MM.1S (cell line): ENCODE measurements at regions not wholly inside any gene's neighbourhood (a gene's known extent, or its start where the extent isn't known, plus 50 kb on each side); places are given as distances from the start of the nearest gene placed in this dataset.

Experiments used
- DNase-seq: peaks from one replicate; pipeline ENCODE4 v3.0.0-alpha.2; 2015
- H2AFZ ChIP-seq: fragments of 300-600 bp; sonication (generic); 2 replicates; pipeline ENCODE4 v1.6.0; 2016; ENCODE audit warnings: antibody characterized with exemption, low read length
- H3F3A ChIP-seq: fragments of 300-600 bp; sonication (generic); 2 replicates; pipeline ENCODE4 v1.6.1; 2016; ENCODE audit warnings: mild to moderate bottlenecking, antibody characterized with exemption, low read length, moderate library complexity, mixed read lengths; ENCODE audit not compliant: insufficient read depth
- H3K27ac ChIP-seq: fragments of 300-600 bp; sonication (generic); 2 replicates; pipeline ENCODE4 v1.5.1; 2016; ENCODE audit warnings: mild to moderate bottlenecking, low read length
- H3K27me3 ChIP-seq: fragments of 300-600 bp; sonication (generic); replicated peaks from 2 replicates; pipeline ENCODE4 v1.6.0; 2016; ENCODE audit warnings: low read length; ENCODE audit not compliant: insufficient read depth
- H3K36me3 ChIP-seq: fragments of 300-600 bp; sonication (generic); replicated peaks from 2 replicates; pipeline ENCODE4 v1.6.1; 2016; ENCODE audit warnings: mild to moderate bottlenecking, low read length, mixed read lengths; ENCODE audit not compliant: insufficient read depth
- H3K4me1 ChIP-seq: fragments of 300-600 bp; sonication (generic); 2 replicates; pipeline ENCODE4 v1.6.1; 2016; ENCODE audit warnings: low read length, mixed read lengths
- H3K4me2 ChIP-seq: fragments of 300-600 bp; sonication (generic); 2 replicates; pipeline ENCODE4 v1.6.0; 2016; ENCODE audit warnings: low read depth, low read length
- H3K4me3 ChIP-seq: fragments of 300-600 bp; sonication (generic); 2 replicates; pipeline ENCODE4 v1.5.1; 2016; ENCODE audit warnings: low read length, mixed read lengths
- H3K79me2 ChIP-seq: fragments of 300-600 bp; sonication (generic); 2 replicates; pipeline ENCODE4 v1.6.1; 2016; ENCODE audit warnings: mixed run types, low read length, mixed read lengths
- H3K9ac ChIP-seq: fragments of 300-600 bp; sonication (generic); 2 replicates; pipeline ENCODE4 v1.6.1; 2016; ENCODE audit warnings: low read length, mixed read lengths
- H3K9me2 ChIP-seq: fragments of 300-600 bp; sonication (generic); replicated peaks from 2 replicates; pipeline ENCODE4 v1.6.1; 2016; ENCODE audit warnings: mild to moderate bottlenecking, low read length, mixed read lengths; ENCODE audit not compliant: insufficient read depth
- H3K9me3 ChIP-seq: fragments of 300-600 bp; sonication (generic); replicated peaks from 2 replicates; pipeline ENCODE4 v1.6.1; 2016; ENCODE audit warnings: mild to moderate bottlenecking, low read length, mixed read lengths; ENCODE audit not compliant: insufficient read depth
- H4K20me1 ChIP-seq: fragments of 300-600 bp; sonication (generic); 2 replicates; pipeline ENCODE4 v1.6.1; 2016; ENCODE audit warnings: mild to moderate bottlenecking, low read length, moderate library complexity, mixed read lengths; ENCODE audit not compliant: insufficient read depth
- EZH2 ChIP-seq: fragments of 300-600 bp; sonication (generic); optimal IDR thresholded peaks from 2 replicates; pipeline ENCODE3; 2017; ENCODE audit warnings: low read depth, mild to moderate bottlenecking, antibody characterized with exemption, low read length, mixed read lengths
- EZH2phosphoT487 ChIP-seq: fragments of 300-600 bp; sonication (generic); IDR thresholded peaks from 2 replicates; pipeline ENCODE4 v1.6.1; 2018; ENCODE audit warnings: antibody characterized with exemption, low read length
- TF ChIP-seq, protein P1 (sequence below): fragments of 300-600 bp; sonication (generic); IDR thresholded peaks from 2 replicates; pipeline ENCODE4 v1.5.1; 2016; ENCODE audit warnings: antibody characterized with exemption, low read length, mixed read lengths

- H2AFZ ChIP-seq: no peak overlapping the region
- H3K79me2 ChIP-seq: no peaks in the 10 kb centered on the region
- H3K9ac ChIP-seq: no peak overlapping the region
- H4K20me1 ChIP-seq: no peaks in the 10 kb centered on the region
- H3F3A ChIP-seq: no peaks in the 10 kb centered on the region
- DNase-seq: no peak
- H3K9me3 ChIP-seq: no peaks in the 10 kb centered on the region
- no peak for TF ChIP-seq EZH2phosphoT487
- TF ChIP-seq EZH2: no peak
- TF ChIP-seq, protein P1, sequence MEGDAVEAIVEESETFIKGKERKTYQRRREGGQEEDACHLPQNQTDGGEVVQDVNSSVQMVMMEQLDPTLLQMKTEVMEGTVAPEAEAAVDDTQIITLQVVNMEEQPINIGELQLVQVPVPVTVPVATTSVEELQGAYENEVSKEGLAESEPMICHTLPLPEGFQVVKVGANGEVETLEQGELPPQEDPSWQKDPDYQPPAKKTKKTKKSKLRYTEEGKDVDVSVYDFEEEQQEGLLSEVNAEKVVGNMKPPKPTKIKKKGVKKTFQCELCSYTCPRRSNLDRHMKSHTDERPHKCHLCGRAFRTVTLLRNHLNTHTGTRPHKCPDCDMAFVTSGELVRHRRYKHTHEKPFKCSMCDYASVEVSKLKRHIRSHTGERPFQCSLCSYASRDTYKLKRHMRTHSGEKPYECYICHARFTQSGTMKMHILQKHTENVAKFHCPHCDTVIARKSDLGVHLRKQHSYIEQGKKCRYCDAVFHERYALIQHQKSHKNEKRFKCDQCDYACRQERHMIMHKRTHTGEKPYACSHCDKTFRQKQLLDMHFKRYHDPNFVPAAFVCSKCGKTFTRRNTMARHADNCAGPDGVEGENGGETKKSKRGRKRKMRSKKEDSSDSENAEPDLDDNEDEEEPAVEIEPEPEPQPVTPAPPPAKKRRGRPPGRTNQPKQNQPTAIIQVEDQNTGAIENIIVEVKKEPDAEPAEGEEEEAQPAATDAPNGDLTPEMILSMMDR: no peak
- no peak overlapping the region for H3K4me3 ChIP-seq
- H3K27me3 ChIP-seq: no peaks in the 10 kb centered on the region
- no peaks in the 10 kb centered on the region for H3K4me1 ChIP-seq
- no peak overlapping the region for H3K4me2 ChIP-seq
- no peaks in the 10 kb centered on the region for H3K9me2 ChIP-seq
- H3K27ac ChIP-seq: no peak overlapping the region
- no peaks in the 10 kb centered on the region for H3K36me3 ChIP-seq
These were observed 54.2 kb upstream of the ABCC4 start for GRCh38 chr13:95355494-95355893.

DNA sequence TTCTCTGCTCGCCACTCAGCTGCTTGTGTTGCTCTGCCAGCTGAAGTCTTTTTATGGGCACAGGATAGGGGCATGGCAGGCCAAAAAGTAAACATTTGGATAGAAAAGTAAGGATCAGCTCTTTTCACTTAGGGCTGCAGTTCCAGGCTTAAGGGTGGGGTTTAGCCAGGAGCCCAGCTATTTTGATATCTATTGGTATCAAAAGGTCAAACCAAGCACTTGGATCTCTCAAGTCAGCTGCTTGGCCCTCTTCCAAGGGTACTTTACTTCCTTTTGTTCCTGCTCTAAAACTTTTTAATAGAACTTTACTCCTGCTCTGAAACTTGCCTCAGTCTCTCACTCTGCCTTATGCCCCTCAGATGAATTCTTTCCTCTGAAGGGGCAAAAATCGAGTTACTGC is 55.7 kb upstream of the ABCC4 start:
- TF ChIP-seq EZH2phosphoT487: no peak
- no peak for TF ChIP-seq EZH2
- TF ChIP-seq, protein P1: no peak
- H3K36me3 ChIP-seq: no peaks in the 10 kb centered on the region
- H3K9me2 ChIP-seq: no peaks in the 10 kb centered on the region
- no peaks in the 10 kb centered on the region for H3K4me1 ChIP-seq
- H3K4me3 ChIP-seq: no peak overlapping the region
- H3F3A ChIP-seq: no peaks in the 10 kb centered on the region
- no peaks in the 10 kb centered on the region for H4K20me1 ChIP-seq
- H3K9me3 ChIP-seq: no peaks in the 10 kb centered on the region
- no peak overlapping the region for H3K4me2 ChIP-seq
- H3K79me2 ChIP-seq: no peaks in the 10 kb centered on the region
- DNase-seq: no peak
- H3K27me3 ChIP-seq: no peaks in the 10 kb centered on the region
- no peak overlapping the region for H3K27ac ChIP-seq
- no peak overlapping the region for H2AFZ ChIP-seq
- H3K9ac ChIP-seq: no peak overlapping the region

DNA sequence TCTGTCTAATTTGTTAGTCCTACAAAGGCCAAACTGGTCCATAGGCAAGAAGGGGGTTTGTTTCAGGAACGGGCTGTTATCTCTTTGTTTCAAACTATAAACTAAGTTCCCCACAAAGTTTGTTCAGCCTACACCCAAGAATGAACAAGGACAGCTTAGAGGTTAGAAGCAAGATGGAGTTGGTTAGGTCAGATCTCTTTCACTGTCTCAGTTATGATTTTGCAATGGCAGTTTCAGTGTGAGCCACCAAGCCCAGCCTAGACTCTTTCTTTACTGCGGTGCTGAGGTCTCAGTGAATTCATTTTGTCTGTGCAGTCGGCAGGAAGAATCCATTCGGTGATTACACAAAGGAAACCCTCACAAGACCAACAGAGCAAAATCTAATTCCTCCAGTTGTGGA is 56.6 kb upstream of the ABCC4 start:
- no peaks in the 10 kb centered on the region for H3K4me1 ChIP-seq
- no peaks in the 10 kb centered on the region for H3K27me3 ChIP-seq
- no peak overlapping the region for H3K4me2 ChIP-seq
- H2AFZ ChIP-seq: no peak overlapping the region
- H3F3A ChIP-seq: no peaks in the 10 kb centered on the region
- no peak overlapping the region for H3K27ac ChIP-seq
- TF ChIP-seq EZH2: no peak
- TF ChIP-seq, protein P1: no peak
- TF ChIP-seq EZH2phosphoT487: no peak
- no peak for DNase-seq
- no peaks in the 10 kb centered on the region for H3K36me3 ChIP-seq
- no peaks in the 10 kb centered on the region for H4K20me1 ChIP-seq
- no peaks in the 10 kb centered on the region for H3K9me2 ChIP-seq
- H3K4me3 ChIP-seq: no peak overlapping the region
- H3K79me2 ChIP-seq: no peaks in the 10 kb centered on the region
- no peak overlapping the region for H3K9ac ChIP-seq
- no peaks in the 10 kb centered on the region for H3K9me3 ChIP-seq

GRCh38 chr13:95360052-95360451 is 58.8 kb upstream of the ABCC4 start:
- TF ChIP-seq, protein P1: no peak
- TF ChIP-seq EZH2 (no peak), EZH2phosphoT487 (no peak)
- H3F3A ChIP-seq: no peaks in the 10 kb centered on the region
- no peaks in the 10 kb centered on the region for H3K9me3 ChIP-seq
- no peak overlapping the region for H3K9ac ChIP-seq
- no peak overlapping the region for H2AFZ ChIP-seq
- H3K4me1 ChIP-seq: no peaks in the 10 kb centered on the region
- H3K27ac ChIP-seq: no peak overlapping the region
- no peaks in the 10 kb centered on the region for H3K27me3 ChIP-seq
- H3K4me2 ChIP-seq: no peak overlapping the region
- H3K4me3 ChIP-seq: no peak overlapping the region
- DNase-seq: no peak
- H3K79me2 ChIP-seq: no peaks in the 10 kb centered on the region
- no peaks in the 10 kb centered on the region for H4K20me1 ChIP-seq
- no peaks in the 10 kb centered on the region for H3K9me2 ChIP-seq
- H3K36me3 ChIP-seq: no peaks in the 10 kb centered on the region
